IMR-90 (cell line): ENCODE measurements at regions not wholly inside any gene's neighbourhood (a gene's known extent, or its start where the extent isn't known, plus 50 kb on each side); places are given as distances from the start of the nearest gene placed in this dataset.

Source experiments
- ATAC-seq: fragments of 200-7000 bp; cut with Tn5 transposase; 2 replicates; pipeline ENCODE4 v1.9.1; 2020; ENCODE audit warnings: low read depth, mild to moderate bottlenecking, moderate library complexity
- BruUV-seq: library from RNA; stranded (reverse); fragments of 400-500 nt; replicated peaks from 2 replicates; lab custom pipeline; 2021; lab: Mats Ljungman, UMichigan
- CTCF ChIA-PET: fragments of 300-600 bp; formaldehyde crosslinking; extraction: SDS; loops from one replicate; lab custom pipeline; 2021; ENCODE audit warnings: antibody characterized with exemption; lab: Yijun Ruan, JAX
- POLR2A ChIA-PET: fragments of 300-600 bp; sonication (Branson Sonifier 250); formaldehyde crosslinking; loops from one replicate; lab custom pipeline; 2022; ENCODE audit warnings: antibody characterized with exemption; ENCODE audit not compliant: unreplicated experiment; lab: Charles Lee
- DNase-seq: peaks from one replicate; pipeline ENCODE4 v3.0.0; 2013
- H2AFZ ChIP-seq: replicated peaks from 2 replicates; pipeline ENCODE3; 2013; ENCODE audit warnings: low read length, mild to moderate bottlenecking; ENCODE audit not compliant: poor library complexity
- H2AK5ac ChIP-seq: 2 replicates; pipeline ENCODE4 v1.6.1; 2013; ENCODE audit warnings: low read depth, low read length, inconsistent platforms
- H2AK9ac ChIP-seq: replicated peaks from 2 replicates; pipeline ENCODE3; 2013; ENCODE audit warnings: mild to moderate bottlenecking, low read depth, low read length, moderate library complexity; ENCODE audit not compliant: poor library complexity
- H2BK120ac ChIP-seq: 2 replicates; pipeline ENCODE4 v1.6.1; 2013; ENCODE audit warnings: low read depth, low read length, inconsistent platforms
- H2BK15ac ChIP-seq: 3 replicates; pipeline ENCODE4 v1.6.1; 2013; ENCODE audit warnings: low read depth, low read length, inconsistent platforms
- H2BK20ac ChIP-seq: 2 replicates; pipeline ENCODE4 v1.6.1; 2013; ENCODE audit warnings: low read depth, mild to moderate bottlenecking, inconsistent platforms, low read length, moderate library complexity
- H2BK5ac ChIP-seq: 2 replicates; pipeline ENCODE4 v1.6.1; 2013; ENCODE audit warnings: mild to moderate bottlenecking, low read depth, low read length, inconsistent platforms; ENCODE audit not compliant: poor library complexity, severe bottlenecking
- H3K14ac ChIP-seq: replicated peaks from 2 replicates; pipeline ENCODE4 v1.6.1; 2013; ENCODE audit warnings: low read depth, low read length, inconsistent platforms
- H3K18ac ChIP-seq: 2 replicates; pipeline ENCODE4 v1.6.1; 2013; ENCODE audit warnings: low read depth, low read length, control low read depth
- H3K23ac ChIP-seq: 2 replicates; pipeline ENCODE4 v1.6.1; 2013; ENCODE audit warnings: low read depth, low read length, inconsistent platforms
- H3K27ac ChIP-seq: 2 replicates; pipeline ENCODE4 v1.5.1; 2013; ENCODE audit warnings: mild to moderate bottlenecking, control low read depth, low read length; ENCODE audit not compliant: insufficient read depth
- H3K27me3 ChIP-seq: 2 replicates; pipeline ENCODE4 v1.6.1; 2013; ENCODE audit warnings: low read length; ENCODE audit not compliant: control insufficient read depth, insufficient read depth
- H3K36me3 ChIP-seq: 2 replicates; pipeline ENCODE4 v1.6.1; 2013; ENCODE audit warnings: low read length, mixed read lengths; ENCODE audit not compliant: control insufficient read depth, insufficient read depth
- H3K4ac ChIP-seq: 2 replicates; pipeline ENCODE4 v1.6.1; 2013; ENCODE audit warnings: low read depth, low read length, inconsistent platforms
- H3K4me1 ChIP-seq: 2 replicates; pipeline ENCODE4 v1.6.1; 2013; ENCODE audit warnings: low read length, mixed read lengths; ENCODE audit not compliant: control insufficient read depth, insufficient read depth
- H3K4me2 ChIP-seq: 2 replicates; pipeline ENCODE4 v1.6.1; 2013; ENCODE audit warnings: low read depth, mild to moderate bottlenecking, control low read depth, low read length, moderate library complexity
- H3K4me3 ChIP-seq: 2 replicates; pipeline ENCODE4 v1.5.1; 2013; ENCODE audit warnings: low read depth, mild to moderate bottlenecking, control low read depth, low read length, moderate library complexity; ENCODE audit not compliant: insufficient read depth
- H3K56ac ChIP-seq: 2 replicates; pipeline ENCODE4 v1.6.1; 2013; ENCODE audit warnings: low read length, inconsistent platforms; ENCODE audit not compliant: insufficient read depth; ENCODE audit errors: extremely low read depth
- H3K79me1 ChIP-seq, 2 experiments: 2 replicates each; pipeline ENCODE4 v1.6.1; 2013; ENCODE audit warnings: low read length in 2 of 2, inconsistent platforms in 1 of 2, low read depth in 1 of 2
- H3K9ac ChIP-seq: 2 replicates; pipeline ENCODE4 v1.6.1; 2013; ENCODE audit warnings: low read depth, low read length, control low read depth
- H3K9me1 ChIP-seq: 2 replicates; pipeline ENCODE4 v1.6.1; 2013; ENCODE audit warnings: low read length, inconsistent platforms; ENCODE audit not compliant: insufficient read depth
- H3K9me3 ChIP-seq: 2 replicates; pipeline ENCODE4 v1.6.1; 2013; ENCODE audit warnings: low read length; ENCODE audit not compliant: control insufficient read depth, insufficient read depth
- H4K20me1 ChIP-seq: 2 replicates; pipeline ENCODE4 v1.6.1; 2013; ENCODE audit warnings: low read length, inconsistent platforms; ENCODE audit not compliant: insufficient read depth
- H4K5ac ChIP-seq: 2 replicates; pipeline ENCODE4 v1.6.1; 2013; ENCODE audit warnings: mild to moderate bottlenecking, low read depth, low read length, control low read depth
- H4K8ac ChIP-seq, 2 experiments: 2 replicates each; pipeline ENCODE4 v1.6.1; 2013; ENCODE audit warnings: low read depth in 2 of 2, low read length in 2 of 2, control low read depth in 1 of 2, inconsistent platforms in 1 of 2
- H4K91ac ChIP-seq: 2 replicates; pipeline ENCODE4 v1.6.1; 2013; ENCODE audit warnings: low read depth, low read length, inconsistent platforms; ENCODE audit not compliant: insufficient read depth
- BHLHE40 ChIP-seq: fragments of 150-350 bp; IDR thresholded peaks from 2 replicates; pipeline ENCODE4 v1.6.1; 2016; ENCODE audit warnings: mild to moderate bottlenecking, low read depth, low read length
- CEBPB ChIP-seq: IDR thresholded peaks from 2 replicates; pipeline ENCODE4 v1.6.1; 2012; ENCODE audit warnings: low read depth, low read length, improper control_type of control experiment
- CHD1 ChIP-seq: IDR thresholded peaks from 2 replicates; pipeline ENCODE4 v1.6.1; 2012; ENCODE audit warnings: low read depth, low read length, improper control_type of control experiment
- FOS ChIP-seq: fragments of 150-350 bp; IDR thresholded peaks from 2 replicates; pipeline ENCODE4 v1.6.1; 2016; ENCODE audit warnings: low read depth, low read length
- MAFK ChIP-seq: IDR thresholded peaks from 2 replicates; pipeline ENCODE4 v1.6.1; 2012; ENCODE audit warnings: low read depth, low read length, improper control_type of control experiment
- MAZ ChIP-seq: IDR thresholded peaks from 2 replicates; pipeline ENCODE4 v1.6.1; 2012; ENCODE audit warnings: low read depth, mild to moderate bottlenecking, low read length, improper control_type of control experiment, moderate library complexity, borderline replicate concordance
- MXI1 ChIP-seq: IDR thresholded peaks from 2 replicates; pipeline ENCODE4 v1.6.1; 2012; ENCODE audit warnings: low read depth, mild to moderate bottlenecking, low read length, moderate library complexity, borderline replicate concordance
- POLR2A ChIP-seq: IDR thresholded peaks from 2 replicates; pipeline ENCODE4 v1.6.1; 2012; ENCODE audit warnings: mild to moderate bottlenecking, low read depth, low read length
- RAD21 ChIP-seq: IDR thresholded peaks from 2 replicates; pipeline ENCODE4 v1.6.1; 2012; ENCODE audit warnings: low read length, improper control_type of control experiment
- WGBS, 2 experiments: methylation state at CpG; one replicate each; pipeline versions ENCODE4 v1.1.5 to v1.1.7; 2013; ENCODE audit warnings: missing lambda C conversion rate in 2 of 2; ENCODE audit not compliant: insufficient read length in 1 of 2; ENCODE audit errors: extremely low coverage in 2 of 2; 5-methylcytosine and 5-hydroxymethylcytosine counted together
- dilution Hi-C: fragments of 300-500 bp; cut with HindIII; formaldehyde crosslinking; loops from one replicate; pipeline ENCODE4 v1.14.3; 2018; ENCODE audit warnings: low sequenced_read_pairs; ENCODE audit not compliant: unreplicated experiment
- in situ Hi-C: fragments of 300-500 bp; cut with MboI; formaldehyde crosslinking; loops from 3 replicates; pipeline ENCODE4 v1.14.3; 2019; ENCODE audit warnings: low sequenced_read_pairs, inconsistent platforms, mixed read lengths
- intact Hi-C: fragments of 100-400 bp; cut with micrococcal nuclease; formaldehyde crosslinking; loops from 2 replicates; pipeline ENCODE4 v1.10.0; 2022
- TF ChIP-seq, protein P1 (sequence below): conservative IDR thresholded peaks from 2 replicates; pipeline ENCODE4 v1.5.1; 2012; ENCODE audit warnings: mild to moderate bottlenecking, low read depth, low read length, improper control_type of control experiment
- TF ChIP-seq, protein P2 (sequence below): fragments of 150-350 bp; IDR thresholded peaks from 2 replicates; pipeline ENCODE4 v1.6.1; 2017; ENCODE audit warnings: mild to moderate bottlenecking, antibody characterized with exemption, low read length, low read depth

DNA sequence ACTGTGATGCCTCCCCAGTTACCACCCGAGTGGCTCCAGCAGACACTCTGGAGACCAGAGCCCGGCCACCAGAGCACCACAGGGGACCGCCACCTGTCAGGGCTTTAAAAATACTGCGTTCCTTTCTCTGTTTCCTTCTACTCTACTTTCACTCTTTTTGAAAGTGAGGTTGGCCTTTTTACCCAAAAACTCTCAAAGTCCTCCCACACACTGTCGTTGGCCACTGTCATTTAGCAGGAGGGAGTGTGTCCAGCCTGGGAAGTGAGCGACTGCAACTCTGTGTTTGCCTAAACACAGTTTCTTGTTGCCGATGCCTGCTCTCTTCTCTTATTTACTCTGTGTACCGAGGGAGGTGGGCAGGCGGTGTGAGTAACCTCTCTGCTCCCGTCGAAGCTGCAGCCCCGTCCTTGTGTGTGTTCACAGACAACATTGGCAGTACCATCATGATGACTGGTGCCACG lies 90.8 kb upstream of the CLDN5 start:
- H3K14ac ChIP-seq = no peak overlapping the region
- no peaks in the 10 kb centered on the region for H3K9me1 ChIP-seq
- no peak overlapping the region for H3K4me3 ChIP-seq
- no peaks in the 10 kb centered on the region for H4K20me1 ChIP-seq
- H4K91ac ChIP-seq = no peak overlapping the region
- intact Hi-C loops (no loop called here), dilution Hi-C loops (no loop called here), in situ Hi-C loops (no loop called here)
- no peak overlapping the region for H3K23ac ChIP-seq
- no peak overlapping the region for H3K18ac ChIP-seq
- no peaks in the 10 kb centered on the region for H3K36me3 ChIP-seq
- TF ChIP-seq MXI1 (no peak), RAD21 (no peak), POLR2A (no peak), CEBPB (no peak), CHD1 (no peak), BHLHE40 (no peak), MAFK (no peak), FOS (no peak), MAZ (no peak)
- TF ChIP-seq, protein P1, sequence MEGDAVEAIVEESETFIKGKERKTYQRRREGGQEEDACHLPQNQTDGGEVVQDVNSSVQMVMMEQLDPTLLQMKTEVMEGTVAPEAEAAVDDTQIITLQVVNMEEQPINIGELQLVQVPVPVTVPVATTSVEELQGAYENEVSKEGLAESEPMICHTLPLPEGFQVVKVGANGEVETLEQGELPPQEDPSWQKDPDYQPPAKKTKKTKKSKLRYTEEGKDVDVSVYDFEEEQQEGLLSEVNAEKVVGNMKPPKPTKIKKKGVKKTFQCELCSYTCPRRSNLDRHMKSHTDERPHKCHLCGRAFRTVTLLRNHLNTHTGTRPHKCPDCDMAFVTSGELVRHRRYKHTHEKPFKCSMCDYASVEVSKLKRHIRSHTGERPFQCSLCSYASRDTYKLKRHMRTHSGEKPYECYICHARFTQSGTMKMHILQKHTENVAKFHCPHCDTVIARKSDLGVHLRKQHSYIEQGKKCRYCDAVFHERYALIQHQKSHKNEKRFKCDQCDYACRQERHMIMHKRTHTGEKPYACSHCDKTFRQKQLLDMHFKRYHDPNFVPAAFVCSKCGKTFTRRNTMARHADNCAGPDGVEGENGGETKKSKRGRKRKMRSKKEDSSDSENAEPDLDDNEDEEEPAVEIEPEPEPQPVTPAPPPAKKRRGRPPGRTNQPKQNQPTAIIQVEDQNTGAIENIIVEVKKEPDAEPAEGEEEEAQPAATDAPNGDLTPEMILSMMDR = no peak
- TF ChIP-seq, protein P2, sequence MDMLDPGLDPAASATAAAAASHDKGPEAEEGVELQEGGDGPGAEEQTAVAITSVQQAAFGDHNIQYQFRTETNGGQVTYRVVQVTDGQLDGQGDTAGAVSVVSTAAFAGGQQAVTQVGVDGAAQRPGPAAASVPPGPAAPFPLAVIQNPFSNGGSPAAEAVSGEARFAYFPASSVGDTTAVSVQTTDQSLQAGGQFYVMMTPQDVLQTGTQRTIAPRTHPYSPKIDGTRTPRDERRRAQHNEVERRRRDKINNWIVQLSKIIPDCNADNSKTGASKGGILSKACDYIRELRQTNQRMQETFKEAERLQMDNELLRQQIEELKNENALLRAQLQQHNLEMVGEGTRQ = no peak
- no peaks in the 10 kb centered on the region for H3K9me3 ChIP-seq
- H2BK5ac ChIP-seq = no peak overlapping the region
- peak overlapping the region; percentile 14 for H2AFZ ChIP-seq
- H3K27ac ChIP-seq = no peak overlapping the region
- no TSS peak for BruUV-seq
- no peak overlapping the region for H3K4me2 ChIP-seq
- no peak overlapping the region for H3K9ac ChIP-seq
- DNase-seq (no peak), ATAC-seq (no peak)
- no peak overlapping the region for H2BK15ac ChIP-seq
- H2BK20ac ChIP-seq = no peak overlapping the region
- ChIA-PET CTCF (interaction anchor here (0.6 to 0.7 kb wide), 2 partner anchors 12 to 70 kb away, joined by 3 to 6 read pairs; no protein-coding TSS in a partner anchor), POLR2A (no interaction called here)
- H2BK120ac ChIP-seq = no peak overlapping the region
- peaks cover 51% of the 10 kb centered on the region for H3K27me3 ChIP-seq
- H4K8ac ChIP-seq = no peak overlapping the region
- no peak overlapping the region for H3K56ac ChIP-seq
- H2AK5ac ChIP-seq = no peak overlapping the region
- peak overlapping the region; percentile 48 for H2AK9ac ChIP-seq
- H3K4ac ChIP-seq = no peak overlapping the region
- H4K5ac ChIP-seq = no peak overlapping the region
- H3K79me1 ChIP-seq = no peaks in the 10 kb centered on the region
- 67% methylated on average over 1 of the region's 13 CpGs; no CpG with 5 or more reads in 1 of the 2 experiments for WGBS, 2 experiments
- no peaks in the 10 kb centered on the region for H3K4me1 ChIP-seq
